ENCODE measurements at regions not wholly inside any gene's neighbourhood (a gene's known extent, or its start where the extent isn't known, plus 50 kb on each side); places are given as distances from the start of the nearest gene placed in this dataset.

- POLR2A ChIA-PET = no interaction called here
- TF ChIP-seq KLF7 (tag by site-specific recombination; IDR thresholded peaks at IDR 0.05; ENCODE audit: borderline replicate concordance) (no peak), ZNF132 (tag by site-specific recombination; IDR thresholded peaks at IDR 0.05; ENCODE audit: borderline replicate concordance) (no peak), ZNF37A (tag by site-specific recombination; IDR thresholded peaks at IDR 0.05) (no peak), ZNF521 (tag by site-specific recombination; IDR thresholded peaks at IDR 0.05) (no peak), ZNF658 (tag by site-specific recombination; IDR thresholded peaks at IDR 0.05) (no peak), FEZF1 (tag by site-specific recombination; IDR thresholded peaks at IDR 0.05) (no peak), ZBTB49 (tag by site-specific recombination; IDR thresholded peaks at IDR 0.05; ENCODE audit: low read depth) (no peak), ZNF133 (tag by site-specific recombination; IDR thresholded peaks at IDR 0.05) (no peak), ZNF114 (tag by site-specific recombination; IDR thresholded peaks at IDR 0.05) (no peak), ZNF292 (tag by site-specific recombination; IDR thresholded peaks at IDR 0.05; ENCODE audit: borderline replicate concordance, low read depth) (no peak), ZNF214 (tag by site-specific recombination; IDR thresholded peaks at IDR 0.05; ENCODE audit: borderline replicate concordance) (no peak), ZNF776 (tag by site-specific recombination; IDR thresholded peaks at IDR 0.05; ENCODE audit: borderline replicate concordance) (no peak), ZBTB7A (tag by site-specific recombination; IDR thresholded peaks at IDR 0.05; ENCODE audit: low read depth) (no peak), ZEB2 (tag by site-specific recombination; IDR thresholded peaks at IDR 0.05) (no peak), ZNF341 (tag by site-specific recombination; IDR thresholded peaks at IDR 0.05; ENCODE audit: low read depth) (no peak), HOXD13 (CRISPR knock-in tag; IDR thresholded peaks at IDR 0.05; ENCODE audit: borderline replicate concordance) (no peak), SETDB1 (IDR thresholded peaks at IDR 0.05; ENCODE audit: insufficient read length, low read length) (no peak), ZNF843 (tag by site-specific recombination; IDR thresholded peaks at IDR 0.05) (no peak), ZNF639 (tag by site-specific recombination; IDR thresholded peaks at IDR 0.05) (no peak)
Observed at GRCh38 chr3:83567935-83568334, 1390.9 kb upstream of the CADM2 start.

GRCh38 chr3:83581546-83581945 is 1377.2 kb upstream of the CADM2 start:
- Histone ChIP-seq H3K4me1 (ENCODE audit: control insufficient read depth, insufficient read depth, low read length) (no peaks in the 10 kb centered on the region), H3K4me3 (ENCODE audit: low read depth, low read length) (no peak overlapping the region), H3K36me3 (ENCODE audit: control insufficient read depth in 2 of 2, insufficient read depth in 1 of 2, low read length in 2 of 2) (no peaks in the 10 kb centered on the region), H3K9me3 (ENCODE audit: control insufficient read depth, insufficient read depth, low read depth, low read length) (no peaks in the 10 kb centered on the region), H3K27ac (ENCODE audit: extremely low read depth, low read depth, low read length) (no peak overlapping the region)
- POLR2A ChIA-PET = no interaction called here
- CTCF ChIA-PET = interaction anchor here (0.7 kb wide), 1 partner anchor 175 kb away, joined by 6 read pairs; no protein-coding TSS in a partner anchor
- TF ChIP-seq ZFHX2 (tag by site-specific recombination; conservative IDR thresholded peaks at IDR 0.05) (no peak), SP7 (tag by site-specific recombination; IDR thresholded peaks at IDR 0.05) (no peak), ZNF658 (tag by site-specific recombination; IDR thresholded peaks at IDR 0.05) (no peak), ZNF561 (tag by site-specific recombination; IDR thresholded peaks at IDR 0.05; ENCODE audit: borderline replicate concordance) (no peak), PRDM1 (tag by site-specific recombination; IDR thresholded peaks at IDR 0.05) (no peak), ZNF221 (tag by site-specific recombination; IDR thresholded peaks at IDR 0.05; ENCODE audit: borderline replicate concordance) (no peak), ZNF664 (tag by site-specific recombination; IDR thresholded peaks at IDR 0.05) (no peak), ZFP69B (tag by site-specific recombination; IDR thresholded peaks at IDR 0.05) (no peak)

More at GRCh38 chr3:83567935-83568334, 1390.9 kb upstream of the CADM2 start:
- Histone ChIP-seq H3K27ac (ENCODE audit: extremely low read depth, low read depth, low read length) (no peak overlapping the region), H3K36me3 (ENCODE audit: control insufficient read depth in 2 of 2, insufficient read depth in 1 of 2, low read length in 2 of 2) (no peaks in the 10 kb centered on the region), H3K4me1 (ENCODE audit: control insufficient read depth, insufficient read depth, low read length) (no peaks in the 10 kb centered on the region), H3K4me3 (ENCODE audit: low read depth, low read length) (no peak overlapping the region), H3K9me3 (ENCODE audit: control insufficient read depth, insufficient read depth, low read depth, low read length) (no peaks in the 10 kb centered on the region)
- CTCF ChIA-PET = no interaction called here

All from HEK293 (cell line).